ENCODE measurements at regions not wholly inside any gene's neighbourhood (a gene's known extent, or its start where the extent isn't known, plus 50 kb on each side); places are given as distances from the start of the nearest gene placed in this dataset.
"Not testable (repeated sequence)": the region's sequence is repeated elsewhere in the genome, so short reads cannot be mapped to it uniquely, and the experiment has no call there.

GRCh38 chr6:27124252-27124657 is 123.2 kb upstream of the PRSS16 start:
- no peaks in the 10 kb centered on the region for H3K27me3 ChIP-seq (ENCODE audit: control insufficient read depth, insufficient read depth, low read length)
- no peak for TF ChIP-seq CTCF (IDR thresholded peaks at IDR 0.05; ENCODE audit: insufficient read depth, low read length, poor library complexity, severe bottlenecking)
- no peak overlapping the region for H3K4me3 ChIP-seq (ENCODE audit: low read depth, low read length)
- no peaks in the 10 kb centered on the region for H3K36me3 ChIP-seq (ENCODE audit: control insufficient read depth, insufficient read depth, low read length)
- no peak for DNase-seq (ENCODE audit: low read depth)

- no peaks in the 10 kb centered on the region for H3K36me3 ChIP-seq (ENCODE audit: control insufficient read depth, insufficient read depth, low read length)
- no peak overlapping the region for H3K4me3 ChIP-seq (ENCODE audit: low read depth, low read length)
- H3K27me3 ChIP-seq (ENCODE audit: control insufficient read depth, insufficient read depth, low read length), result no peaks in the 10 kb centered on the region
- DNase-seq (ENCODE audit: low read depth), result no peak
- no peak for TF ChIP-seq CTCF (IDR thresholded peaks at IDR 0.05; ENCODE audit: insufficient read depth, low read length, poor library complexity, severe bottlenecking)
These were observed 121.3 kb upstream of the PRSS16 start for GRCh38 chr6:27126046-27126814.

- no peak overlapping the region for H3K4me3 ChIP-seq (ENCODE audit: low read depth, low read length)
- H3K36me3 ChIP-seq (ENCODE audit: control insufficient read depth, insufficient read depth, low read length), result no peaks in the 10 kb centered on the region
- peak; percentile 81 for TF ChIP-seq CTCF (IDR thresholded peaks at IDR 0.05; ENCODE audit: insufficient read depth, low read length, poor library complexity, severe bottlenecking)
- no peaks in the 10 kb centered on the region for H3K27me3 ChIP-seq (ENCODE audit: control insufficient read depth, insufficient read depth, low read length)
- peak; percentile 61 for DNase-seq (ENCODE audit: low read depth)
These were observed 120.5 kb upstream of the PRSS16 start for GRCh38 chr6:27126815-27127537.

- not testable (repeated sequence) for H3K4me3 ChIP-seq (ENCODE audit: low read depth, low read length); H3K27me3 ChIP-seq (ENCODE audit: control insufficient read depth, insufficient read depth, low read length); H3K36me3 ChIP-seq (ENCODE audit: control insufficient read depth, insufficient read depth, low read length); DNase-seq (ENCODE audit: low read depth)
These were observed 119.6 kb upstream of the PRSS16 start for GRCh38 chr6:27127874-27128273.

DNA sequence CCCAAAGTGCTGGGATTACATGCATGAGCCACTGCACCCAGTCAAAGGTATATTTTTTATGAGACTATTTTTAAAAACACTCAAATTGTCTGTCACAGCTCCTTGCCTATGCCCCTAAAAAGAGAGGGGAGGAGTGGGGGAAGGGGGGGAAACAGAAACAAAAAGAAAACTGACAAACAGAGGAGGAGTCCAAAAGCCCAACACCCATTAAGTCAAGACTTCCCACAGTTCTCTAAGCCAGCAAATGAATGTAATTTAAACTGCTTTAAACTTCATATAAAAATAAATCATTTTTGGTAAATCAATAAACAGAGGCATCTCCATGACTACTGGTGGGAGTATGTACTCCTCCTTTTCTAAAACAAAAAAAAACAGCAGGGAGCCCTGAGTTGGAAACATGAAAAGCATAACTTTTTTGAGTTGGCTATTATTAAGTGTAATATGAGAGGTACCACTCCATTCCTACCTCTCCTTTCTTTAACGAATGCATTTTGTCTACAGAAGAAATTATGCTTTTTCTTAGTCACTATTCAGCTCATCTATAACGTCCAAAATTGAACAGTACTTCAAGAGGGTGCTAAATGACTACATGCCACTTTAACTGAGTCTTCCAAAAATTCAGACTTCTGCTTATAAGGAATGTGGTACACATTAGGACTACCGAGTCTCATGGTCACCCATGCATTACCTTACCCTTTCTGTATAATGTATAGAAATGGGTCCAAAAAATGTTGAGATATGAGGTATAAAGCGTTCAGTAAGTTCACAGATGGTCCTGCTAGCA is 119.0 kb upstream of the PRSS16 start:
- no peak for TF ChIP-seq CTCF (IDR thresholded peaks at IDR 0.05; ENCODE audit: insufficient read depth, low read length, poor library complexity, severe bottlenecking)
- Histone ChIP-seq H3K36me3 (ENCODE audit: control insufficient read depth, insufficient read depth, low read length) (no peaks in the 10 kb centered on the region), H3K27me3 (ENCODE audit: control insufficient read depth, insufficient read depth, low read length) (no peaks in the 10 kb centered on the region), H3K4me3 (ENCODE audit: low read depth, low read length) (no peak overlapping the region)
- no peak for DNase-seq (ENCODE audit: low read depth)
